ENCODE measurements at regions not wholly inside any gene's neighbourhood (a gene's known extent, or its start where the extent isn't known, plus 50 kb on each side); places are given as distances from the start of the nearest gene placed in this dataset.

- Histone ChIP-seq H3K27me3 (ENCODE audit: control insufficient read depth in 1 of 2, insufficient read depth in 2 of 2, low read length in 2 of 2) (no peaks in the 10 kb centered on the region), H3K9ac (ENCODE audit: insufficient read depth, low read depth, low read length) (no peak overlapping the region), H2AFZ (ENCODE audit: low read length) (no peak overlapping the region), H3K36me3 (replicated peaks in 1 of 2; ENCODE audit: control insufficient read depth in 1 of 2, insufficient read depth in 2 of 2, low read length in 2 of 2) (no peaks in the 10 kb centered on the region), H3K4me2 (ENCODE audit: low read depth, low read length) (no peak overlapping the region), H3K27ac (ENCODE audit: extremely low read length, insufficient read depth, low read length) (no peak overlapping the region), H3K4me3 (replicated peaks in 1 of 3; ENCODE audit: insufficient read depth in 1 of 3, low read depth in 2 of 3, low read length in 3 of 3) (no peak overlapping the region), H4K20me1 (ENCODE audit: insufficient read depth, low read length) (no peaks in the 10 kb centered on the region), H3K9me3 (ENCODE audit: low read length) (no peaks in the 10 kb centered on the region), H3K79me2 (ENCODE audit: insufficient read depth, low read length) (no peaks in the 10 kb centered on the region), H3K4me1 (ENCODE audit: insufficient read depth, low read length) (no peaks in the 10 kb centered on the region)
- DNase-seq (ENCODE audit: low spot score) (no peak), FAIRE-seq (no peak), ATAC-seq (no peak)
- in situ Hi-C loops (cut with HindIII; ENCODE audit: extremely low pct_ligation_motif_present, low pct_unique_long_range_greater_than_20kb) = no loop called here
- 1% methylated on average over 4 of the region's 4 CpGs for WGBS (ENCODE audit: low lambda C conversion rate)
- CTCF ChIA-PET (ENCODE audit: low intra/inter-chr PET ratio, low total read pairs) = no interaction called here
- intact Hi-C loops (cut with micrococcal nuclease; ENCODE audit: unreplicated experiment) = loop anchor here (10.0 kb wide), 1 partner anchor 1683 kb away; no protein-coding TSS in a partner anchor
- POLR2A ChIA-PET = no interaction called here
- BruUV-seq (replicated peaks) = no TSS peak
- TF ChIP-seq CEBPB (IDR thresholded peaks at IDR 0.05; ENCODE audit: borderline replicate concordance, low read depth, low read length) (peak; percentile 58; the same call in 1 of the 2 replicates), ZNF224 (CRISPR knock-in tag; IDR thresholded peaks at IDR 0.05) (no peak)
Measured at GRCh38 chr4:181737744-181738143, 505.5 kb upstream of the TENM3 start.

- no peak overlapping the region for H3K27ac ChIP-seq (ENCODE audit: extremely low read length, insufficient read depth, low read length)
- H3K27me3 ChIP-seq (ENCODE audit: control insufficient read depth in 1 of 2, insufficient read depth in 2 of 2, low read length in 2 of 2) = no peaks in the 10 kb centered on the region
- no peak overlapping the region for H3K9ac ChIP-seq (ENCODE audit: insufficient read depth, low read depth, low read length)
- no peak overlapping the region for H2AFZ ChIP-seq (ENCODE audit: low read length)
- intact Hi-C loops (cut with micrococcal nuclease; ENCODE audit: unreplicated experiment) = loop anchor here (10.0 kb wide), 1 partner anchor 1684 kb away; no protein-coding TSS in a partner anchor
- no peaks in the 10 kb centered on the region for H3K36me3 ChIP-seq (replicated peaks in 1 of 2; ENCODE audit: control insufficient read depth in 1 of 2, insufficient read depth in 2 of 2, low read length in 2 of 2)
- no peaks in the 10 kb centered on the region for H4K20me1 ChIP-seq (ENCODE audit: insufficient read depth, low read length)
- WGBS (ENCODE audit: low lambda C conversion rate) = 16% methylated on average over 6 of the region's 6 CpGs
- CTCF ChIA-PET (ENCODE audit: low intra/inter-chr PET ratio, low total read pairs) = no interaction called here
- no peak overlapping the region for H3K4me2 ChIP-seq (ENCODE audit: low read depth, low read length)
- POLR2A ChIA-PET = no interaction called here
- no TSS peak for BruUV-seq (replicated peaks)
- no peaks in the 10 kb centered on the region for H3K4me1 ChIP-seq (ENCODE audit: insufficient read depth, low read length)
- no peak overlapping the region for H3K4me3 ChIP-seq (replicated peaks in 1 of 3; ENCODE audit: insufficient read depth in 1 of 3, low read depth in 2 of 3, low read length in 3 of 3)
- H3K79me2 ChIP-seq (ENCODE audit: insufficient read depth, low read length) = no peaks in the 10 kb centered on the region
- ATAC-seq = no peak
- no peaks in the 10 kb centered on the region for H3K9me3 ChIP-seq (ENCODE audit: low read length)
- no peak for DNase-seq (ENCODE audit: low spot score)
- in situ Hi-C loops (cut with HindIII; ENCODE audit: extremely low pct_ligation_motif_present, low pct_unique_long_range_greater_than_20kb) = no loop called here
- FAIRE-seq = no peak
- TF ChIP-seq ZNF674 (CRISPR knock-in tag; IDR thresholded peaks at IDR 0.05; ENCODE audit: low read depth) = no peak
- TF ChIP-seq HOMEZ (CRISPR knock-in tag; IDR thresholded peaks at IDR 0.05; ENCODE audit: low read depth) = no peak
- TF ChIP-seq ZNF710 (CRISPR knock-in tag; IDR thresholded peaks at IDR 0.05; ENCODE audit: borderline replicate concordance) = no peak
- TF ChIP-seq PHF8 (CRISPR knock-in tag; IDR thresholded peaks at IDR 0.05) = no peak
- TF ChIP-seq ZBTB33 (CRISPR knock-in tag; IDR thresholded peaks at IDR 0.05) = no peak
- TF ChIP-seq ZBTB37 (CRISPR knock-in tag; IDR thresholded peaks at IDR 0.05) = no peak
- TF ChIP-seq CENPBD1 (CRISPR knock-in tag; IDR thresholded peaks at IDR 0.05; ENCODE audit: borderline replicate concordance, low read depth) = no peak
- TF ChIP-seq RAD21 (CRISPR knock-in tag; IDR thresholded peaks at IDR 0.05) = no peak
- no peak for TF ChIP-seq ZNF263 (CRISPR knock-in tag; IDR thresholded peaks at IDR 0.05)
Measured at GRCh38 chr4:181739031-181739430, 504.2 kb upstream of the TENM3 start.

All from HepG2 (cell line).